HFF-Myc (cell line): ENCODE measurements at regions not wholly inside any gene's neighbourhood (a gene's known extent, or its start where the extent isn't known, plus 50 kb on each side); places are given as distances from the start of the nearest gene placed in this dataset.

Source experiments
- DNase-seq: peaks from one replicate; pipeline ENCODE4 v3.0.0-alpha.2; 2011; ENCODE audit warnings: low read depth; ENCODE audit errors: extremely low read depth
- H3K4me3 ChIP-seq: replicated peaks from 2 replicates; pipeline ENCODE4 v1.5.1; 2011; ENCODE audit warnings: low read depth, mild to moderate bottlenecking, control low read depth, low read length
- TF ChIP-seq, protein P1 (sequence below): IDR thresholded peaks from 2 replicates; pipeline ENCODE4 v1.5.1; 2012; ENCODE audit warnings: mild to moderate bottlenecking, low read depth, low read length, control low read depth; ENCODE audit errors: missing control alignments

DNA sequence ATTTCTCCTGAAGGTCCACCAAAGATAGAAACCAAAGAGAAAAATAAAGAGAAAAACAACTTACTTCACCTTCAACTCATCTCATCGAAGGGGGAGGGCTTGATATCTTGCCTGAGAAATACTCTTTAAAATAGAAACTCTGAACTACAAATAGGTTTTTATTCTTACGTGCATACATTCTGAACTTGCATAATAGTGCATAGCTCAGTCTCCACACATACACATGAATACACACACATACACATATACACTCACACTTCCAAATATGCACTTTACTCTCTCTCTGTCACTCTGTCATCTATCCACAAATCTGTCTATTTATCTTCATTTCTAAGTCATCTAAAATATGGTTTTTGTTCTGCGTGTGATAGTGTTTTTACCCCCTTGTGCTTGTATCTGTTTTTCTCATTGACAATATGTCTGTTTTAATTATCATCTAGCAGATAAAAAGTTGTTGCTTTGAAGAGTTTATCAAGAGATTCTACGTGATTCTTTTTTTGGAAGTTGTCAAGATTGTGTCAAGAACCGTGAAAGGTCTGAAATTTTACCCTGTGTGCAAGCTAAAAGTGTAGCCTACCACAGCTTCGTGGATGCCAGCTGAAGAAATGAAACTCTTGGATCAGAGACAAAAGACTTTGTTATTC lies 468.8 kb downstream of the EPM2A start:
- H3K4me3 ChIP-seq: no peak overlapping the region
- TF ChIP-seq, protein P1, sequence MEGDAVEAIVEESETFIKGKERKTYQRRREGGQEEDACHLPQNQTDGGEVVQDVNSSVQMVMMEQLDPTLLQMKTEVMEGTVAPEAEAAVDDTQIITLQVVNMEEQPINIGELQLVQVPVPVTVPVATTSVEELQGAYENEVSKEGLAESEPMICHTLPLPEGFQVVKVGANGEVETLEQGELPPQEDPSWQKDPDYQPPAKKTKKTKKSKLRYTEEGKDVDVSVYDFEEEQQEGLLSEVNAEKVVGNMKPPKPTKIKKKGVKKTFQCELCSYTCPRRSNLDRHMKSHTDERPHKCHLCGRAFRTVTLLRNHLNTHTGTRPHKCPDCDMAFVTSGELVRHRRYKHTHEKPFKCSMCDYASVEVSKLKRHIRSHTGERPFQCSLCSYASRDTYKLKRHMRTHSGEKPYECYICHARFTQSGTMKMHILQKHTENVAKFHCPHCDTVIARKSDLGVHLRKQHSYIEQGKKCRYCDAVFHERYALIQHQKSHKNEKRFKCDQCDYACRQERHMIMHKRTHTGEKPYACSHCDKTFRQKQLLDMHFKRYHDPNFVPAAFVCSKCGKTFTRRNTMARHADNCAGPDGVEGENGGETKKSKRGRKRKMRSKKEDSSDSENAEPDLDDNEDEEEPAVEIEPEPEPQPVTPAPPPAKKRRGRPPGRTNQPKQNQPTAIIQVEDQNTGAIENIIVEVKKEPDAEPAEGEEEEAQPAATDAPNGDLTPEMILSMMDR: no peak
- DNase-seq: no peak

DNA sequence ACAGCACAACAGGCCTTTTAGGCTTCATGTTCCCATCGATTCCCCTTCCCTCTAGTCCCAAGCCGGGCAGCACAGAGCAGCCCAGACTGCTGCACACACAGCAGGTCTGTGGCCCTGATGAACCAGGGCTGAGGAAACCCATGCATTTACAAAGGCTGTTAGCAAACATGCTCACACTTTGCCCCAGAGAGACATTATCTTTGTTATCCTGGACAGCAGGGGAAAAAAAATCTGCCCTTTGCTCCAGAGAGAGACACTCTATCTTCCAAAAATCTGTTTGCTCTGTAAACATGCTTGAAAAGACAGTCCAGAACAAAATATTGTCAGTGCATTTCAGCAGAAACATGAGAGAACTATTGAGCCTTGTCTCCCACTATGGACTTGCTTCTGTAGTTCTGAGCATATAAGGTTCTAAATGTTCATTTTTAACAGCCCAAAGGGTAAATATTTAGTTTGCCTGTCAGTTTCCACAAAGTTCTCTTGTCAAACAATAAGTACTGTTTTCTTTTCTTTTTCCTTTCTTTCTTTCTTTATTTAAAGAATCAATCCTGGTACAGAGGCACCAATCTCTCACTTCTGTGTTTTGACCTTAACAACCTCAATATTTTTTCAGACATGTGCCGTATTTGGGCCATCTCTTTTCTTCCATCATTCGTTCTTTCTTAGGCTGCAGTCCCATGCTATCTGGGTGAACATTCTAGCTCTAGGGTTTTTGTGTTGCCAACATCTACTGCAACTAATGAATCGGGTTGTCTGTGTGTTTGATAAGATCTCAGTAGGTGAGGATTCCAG lies 468.0 kb downstream of the EPM2A start:
- DNase-seq: no peak
- no peak overlapping the region for H3K4me3 ChIP-seq
- TF ChIP-seq, protein P1: no peak

DNA sequence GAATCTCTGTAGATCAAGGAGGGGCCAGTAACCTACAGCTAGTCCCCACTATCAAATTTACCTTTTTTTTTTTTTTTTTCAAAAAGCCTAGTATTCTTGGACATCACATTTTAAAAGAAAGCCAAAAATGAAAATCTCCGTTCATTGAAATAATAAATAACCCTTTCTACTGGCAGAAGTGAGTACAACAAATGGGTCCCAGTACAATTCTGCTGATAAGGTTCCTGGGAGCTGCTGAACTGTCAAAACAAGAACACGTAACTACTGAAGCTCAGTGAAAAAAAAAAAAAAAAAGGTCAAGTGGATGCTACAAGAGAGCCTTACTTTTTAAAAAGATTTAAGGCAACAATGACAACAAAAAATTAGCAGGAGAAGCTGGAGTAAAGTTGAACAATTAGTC lies 464.9 kb downstream of the EPM2A start:
- TF ChIP-seq, protein P1: no peak
- DNase-seq: no peak
- no peak overlapping the region for H3K4me3 ChIP-seq

DNA sequence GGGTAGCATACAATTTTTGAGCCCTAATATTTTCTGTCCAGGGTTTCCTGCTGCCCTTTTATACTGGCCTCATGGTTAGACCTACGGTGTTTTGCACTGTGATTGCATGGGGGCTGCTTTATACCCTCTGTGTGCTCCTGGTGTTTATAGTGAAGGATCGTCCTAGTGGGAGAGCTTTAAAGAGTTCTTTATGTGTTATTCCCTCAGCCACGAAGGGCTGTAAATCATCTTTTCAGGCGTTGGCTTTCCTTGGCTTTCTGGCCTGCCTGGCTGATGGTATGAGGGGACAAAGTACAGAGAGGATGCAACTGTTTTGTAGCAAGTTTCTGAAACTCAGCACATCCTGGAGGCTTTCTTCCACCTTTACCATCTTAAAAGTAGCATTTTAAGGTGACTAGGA lies 464.3 kb downstream of the EPM2A start:
- H3K4me3 ChIP-seq: no peak overlapping the region
- TF ChIP-seq, protein P1: no peak
- DNase-seq: no peak

DNA sequence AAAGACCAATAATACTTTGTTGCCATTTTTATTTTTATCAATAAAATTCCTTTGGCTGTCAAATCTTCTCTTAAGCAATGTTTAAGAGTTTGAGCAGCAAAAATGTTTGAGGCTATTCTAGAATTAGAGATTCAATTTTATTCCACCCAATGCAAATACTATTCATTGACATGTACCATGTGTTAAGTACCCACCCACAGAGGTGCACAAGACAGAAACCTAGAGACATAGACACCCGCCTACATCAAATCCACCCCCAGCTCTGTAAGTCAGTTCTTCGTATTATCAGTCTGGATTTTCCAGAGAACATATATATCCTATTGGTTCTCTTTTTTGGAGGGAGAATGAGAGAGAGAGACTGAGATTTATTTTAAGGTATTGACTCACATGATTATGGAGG lies 463.7 kb downstream of the EPM2A start:
- no peak overlapping the region for H3K4me3 ChIP-seq
- TF ChIP-seq, protein P1: no peak
- no peak for DNase-seq

DNA sequence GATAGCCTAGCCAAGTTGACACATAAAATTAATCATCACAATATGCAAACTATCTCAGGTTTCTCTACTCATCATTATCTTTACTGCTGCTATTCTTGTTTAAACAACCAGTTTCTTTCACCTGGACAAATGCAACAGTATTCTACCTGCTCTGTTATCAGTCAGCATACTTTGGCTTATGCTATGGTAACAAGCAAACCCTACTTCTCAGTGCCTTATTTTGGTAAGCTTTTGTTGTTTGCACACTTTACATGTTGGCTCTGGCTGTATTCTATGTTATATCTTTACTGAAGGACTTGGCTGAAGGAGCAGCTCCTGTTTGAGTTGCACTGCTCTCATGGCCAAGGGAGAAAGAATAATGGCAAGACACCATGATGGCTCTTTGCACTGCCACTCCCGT lies 463.1 kb downstream of the EPM2A start:
- TF ChIP-seq, protein P1: no peak
- DNase-seq: no peak
- no peak overlapping the region for H3K4me3 ChIP-seq

DNA sequence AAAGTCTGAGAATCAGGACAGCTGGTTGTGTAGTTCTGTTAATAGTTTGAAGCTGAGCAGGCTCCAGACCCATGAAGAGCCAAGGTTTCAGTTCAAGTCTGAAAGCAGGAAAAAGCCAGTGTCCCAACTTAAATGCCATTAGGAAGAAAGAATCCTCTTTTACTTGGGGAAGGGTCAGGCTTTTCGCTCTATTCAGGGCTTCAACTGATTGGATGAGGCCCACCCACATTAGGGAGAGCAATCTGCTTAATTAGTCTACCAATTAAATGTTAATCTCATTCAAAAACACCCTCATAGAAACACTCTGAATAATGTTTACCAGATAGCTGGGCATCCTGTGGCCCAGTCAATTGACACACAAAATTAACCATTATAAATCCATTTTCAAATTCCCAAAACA lies 462.2 kb downstream of the EPM2A start:
- H3K4me3 ChIP-seq: no peak overlapping the region
- DNase-seq: no peak
- TF ChIP-seq, protein P1: no peak
